ENCODE measurements at regions not wholly inside any gene's neighbourhood (a gene's known extent, or its start where the extent isn't known, plus 50 kb on each side); places are given as distances from the start of the nearest gene placed in this dataset.
"Not testable (repeated sequence)": the region's sequence is repeated elsewhere in the genome, so short reads cannot be mapped to it uniquely, and the experiment has no call there.

GRCh38 chr17:22298484-22298951 is 606.2 kb downstream of the KCNJ18 start:
- TF ChIP-seq, protein P1, sequence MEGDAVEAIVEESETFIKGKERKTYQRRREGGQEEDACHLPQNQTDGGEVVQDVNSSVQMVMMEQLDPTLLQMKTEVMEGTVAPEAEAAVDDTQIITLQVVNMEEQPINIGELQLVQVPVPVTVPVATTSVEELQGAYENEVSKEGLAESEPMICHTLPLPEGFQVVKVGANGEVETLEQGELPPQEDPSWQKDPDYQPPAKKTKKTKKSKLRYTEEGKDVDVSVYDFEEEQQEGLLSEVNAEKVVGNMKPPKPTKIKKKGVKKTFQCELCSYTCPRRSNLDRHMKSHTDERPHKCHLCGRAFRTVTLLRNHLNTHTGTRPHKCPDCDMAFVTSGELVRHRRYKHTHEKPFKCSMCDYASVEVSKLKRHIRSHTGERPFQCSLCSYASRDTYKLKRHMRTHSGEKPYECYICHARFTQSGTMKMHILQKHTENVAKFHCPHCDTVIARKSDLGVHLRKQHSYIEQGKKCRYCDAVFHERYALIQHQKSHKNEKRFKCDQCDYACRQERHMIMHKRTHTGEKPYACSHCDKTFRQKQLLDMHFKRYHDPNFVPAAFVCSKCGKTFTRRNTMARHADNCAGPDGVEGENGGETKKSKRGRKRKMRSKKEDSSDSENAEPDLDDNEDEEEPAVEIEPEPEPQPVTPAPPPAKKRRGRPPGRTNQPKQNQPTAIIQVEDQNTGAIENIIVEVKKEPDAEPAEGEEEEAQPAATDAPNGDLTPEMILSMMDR (IDR thresholded peaks at IDR 0.05), result not testable (repeated sequence)
- TF ChIP-seq POLR2AphosphoS5 (IDR thresholded peaks at IDR 0.05; ENCODE audit: low read depth, low read length), result not testable (repeated sequence)

All from Panc1 (cell line).